ENCODE measurements at regions not wholly inside any gene's neighbourhood (a gene's known extent, or its start where the extent isn't known, plus 50 kb on each side); places are given as distances from the start of the nearest gene placed in this dataset.

DNA sequence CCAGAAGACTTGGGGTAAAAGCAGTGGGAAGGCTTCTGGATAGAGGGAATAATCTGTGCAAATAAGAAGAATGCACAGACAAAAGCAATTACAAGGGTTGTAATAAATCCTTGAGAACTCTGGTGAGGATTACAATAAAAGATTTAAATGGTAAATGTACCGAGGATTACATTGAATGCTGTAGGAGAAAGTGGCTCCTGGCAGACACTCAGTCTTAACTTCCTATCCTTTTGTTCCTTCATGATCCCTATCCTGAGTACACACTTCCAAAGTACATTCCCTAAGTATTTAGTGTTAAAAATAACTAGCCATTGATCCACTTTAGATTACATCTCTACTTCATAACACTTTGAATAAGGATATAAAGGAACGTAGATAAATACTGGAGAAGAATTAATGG is 205.4 kb downstream of the SPATA18 start:
- no peak overlapping the region for H3K27ac ChIP-seq
- TF ChIP-seq, protein P1, sequence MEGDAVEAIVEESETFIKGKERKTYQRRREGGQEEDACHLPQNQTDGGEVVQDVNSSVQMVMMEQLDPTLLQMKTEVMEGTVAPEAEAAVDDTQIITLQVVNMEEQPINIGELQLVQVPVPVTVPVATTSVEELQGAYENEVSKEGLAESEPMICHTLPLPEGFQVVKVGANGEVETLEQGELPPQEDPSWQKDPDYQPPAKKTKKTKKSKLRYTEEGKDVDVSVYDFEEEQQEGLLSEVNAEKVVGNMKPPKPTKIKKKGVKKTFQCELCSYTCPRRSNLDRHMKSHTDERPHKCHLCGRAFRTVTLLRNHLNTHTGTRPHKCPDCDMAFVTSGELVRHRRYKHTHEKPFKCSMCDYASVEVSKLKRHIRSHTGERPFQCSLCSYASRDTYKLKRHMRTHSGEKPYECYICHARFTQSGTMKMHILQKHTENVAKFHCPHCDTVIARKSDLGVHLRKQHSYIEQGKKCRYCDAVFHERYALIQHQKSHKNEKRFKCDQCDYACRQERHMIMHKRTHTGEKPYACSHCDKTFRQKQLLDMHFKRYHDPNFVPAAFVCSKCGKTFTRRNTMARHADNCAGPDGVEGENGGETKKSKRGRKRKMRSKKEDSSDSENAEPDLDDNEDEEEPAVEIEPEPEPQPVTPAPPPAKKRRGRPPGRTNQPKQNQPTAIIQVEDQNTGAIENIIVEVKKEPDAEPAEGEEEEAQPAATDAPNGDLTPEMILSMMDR (IDR thresholded peaks at IDR 0.05): no peak
- TF ChIP-seq ZFX (IDR thresholded peaks at IDR 0.05; ENCODE audit: borderline replicate concordance): no peak

DNA sequence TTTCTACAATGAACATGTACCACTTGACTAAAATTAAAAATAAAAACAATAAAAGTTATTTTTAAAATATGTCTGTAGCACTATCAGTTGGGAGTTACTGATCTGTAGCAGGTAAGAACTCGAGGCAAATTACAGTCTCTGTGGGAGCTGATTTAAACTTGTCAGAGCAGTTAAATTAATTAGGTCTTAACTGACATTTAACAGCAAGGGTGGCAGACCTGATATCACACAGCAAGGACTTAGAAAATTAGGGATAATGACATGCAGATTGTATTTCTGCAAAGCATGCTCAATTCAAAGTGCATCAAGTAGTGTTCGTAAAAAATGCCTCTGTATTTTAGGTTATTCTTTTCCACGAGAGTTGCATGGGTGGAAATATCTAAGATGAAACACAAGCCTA is 208.9 kb downstream of the SPATA18 start:
- TF ChIP-seq ZFX (IDR thresholded peaks at IDR 0.05; ENCODE audit: borderline replicate concordance): no peak
- TF ChIP-seq, protein P1 (IDR thresholded peaks at IDR 0.05): no peak
- H3K27ac ChIP-seq: no peak overlapping the region

DNA sequence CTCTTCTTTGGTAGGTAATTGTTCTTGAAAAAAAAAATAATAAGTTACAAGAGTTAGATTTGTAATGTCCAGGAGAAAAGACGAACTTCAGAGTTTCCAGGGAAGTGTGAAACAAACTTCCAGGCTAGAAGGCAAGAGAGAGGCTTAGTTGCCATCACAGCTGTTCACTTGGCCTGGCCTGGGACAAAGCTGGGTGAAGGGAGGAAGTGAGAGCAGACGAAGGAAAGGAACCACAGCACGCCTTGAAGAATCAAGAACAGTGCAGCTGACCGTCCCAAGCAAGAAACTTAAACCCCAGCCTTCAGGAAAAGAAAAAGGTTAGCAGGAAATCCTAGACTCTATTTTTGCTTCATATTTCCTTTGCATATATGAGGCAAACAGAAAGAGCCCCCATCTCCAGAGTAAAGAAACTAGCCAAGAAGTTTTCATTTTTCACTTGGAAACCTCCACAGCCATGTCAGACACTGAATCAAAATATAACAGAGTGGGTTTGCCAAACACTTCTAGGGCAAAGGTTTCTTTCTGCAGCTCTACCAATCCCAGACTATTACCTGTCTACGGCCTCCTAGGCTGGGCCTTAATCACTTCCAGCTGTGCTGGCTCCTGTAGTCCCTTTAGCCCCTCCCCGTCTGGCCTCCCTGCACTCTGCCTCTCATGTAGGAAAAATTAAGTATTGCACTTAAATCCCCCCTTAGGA is 209.6 kb downstream of the SPATA18 start:
- TF ChIP-seq, protein P1 (IDR thresholded peaks at IDR 0.05): no peak
- TF ChIP-seq ZFX (IDR thresholded peaks at IDR 0.05; ENCODE audit: borderline replicate concordance): no peak
- H3K27ac ChIP-seq: no peak overlapping the region

DNA sequence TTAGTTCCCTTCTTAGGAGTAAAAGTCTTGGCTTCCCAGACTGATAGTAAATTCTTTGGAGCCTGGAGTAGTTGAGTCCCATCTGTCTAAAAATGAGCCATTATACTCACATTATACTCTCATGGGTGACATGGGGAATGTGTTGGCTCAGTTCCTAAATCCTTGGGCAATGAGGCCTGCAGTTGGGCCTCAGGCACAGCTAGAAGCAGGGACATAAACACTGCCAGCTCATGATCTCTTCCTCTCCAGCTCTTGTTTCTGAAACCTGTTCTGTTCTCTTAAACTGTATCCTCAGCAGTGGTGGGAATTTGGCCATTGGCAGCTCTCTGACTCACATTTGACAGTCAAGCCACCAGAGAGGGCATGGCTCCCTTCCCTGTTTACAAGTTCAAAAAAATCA is 212.5 kb downstream of the SPATA18 start:
- H3K27ac ChIP-seq: no peak overlapping the region
- no peak for TF ChIP-seq ZFX (IDR thresholded peaks at IDR 0.05; ENCODE audit: borderline replicate concordance)
- TF ChIP-seq, protein P1 (IDR thresholded peaks at IDR 0.05): no peak

DNA sequence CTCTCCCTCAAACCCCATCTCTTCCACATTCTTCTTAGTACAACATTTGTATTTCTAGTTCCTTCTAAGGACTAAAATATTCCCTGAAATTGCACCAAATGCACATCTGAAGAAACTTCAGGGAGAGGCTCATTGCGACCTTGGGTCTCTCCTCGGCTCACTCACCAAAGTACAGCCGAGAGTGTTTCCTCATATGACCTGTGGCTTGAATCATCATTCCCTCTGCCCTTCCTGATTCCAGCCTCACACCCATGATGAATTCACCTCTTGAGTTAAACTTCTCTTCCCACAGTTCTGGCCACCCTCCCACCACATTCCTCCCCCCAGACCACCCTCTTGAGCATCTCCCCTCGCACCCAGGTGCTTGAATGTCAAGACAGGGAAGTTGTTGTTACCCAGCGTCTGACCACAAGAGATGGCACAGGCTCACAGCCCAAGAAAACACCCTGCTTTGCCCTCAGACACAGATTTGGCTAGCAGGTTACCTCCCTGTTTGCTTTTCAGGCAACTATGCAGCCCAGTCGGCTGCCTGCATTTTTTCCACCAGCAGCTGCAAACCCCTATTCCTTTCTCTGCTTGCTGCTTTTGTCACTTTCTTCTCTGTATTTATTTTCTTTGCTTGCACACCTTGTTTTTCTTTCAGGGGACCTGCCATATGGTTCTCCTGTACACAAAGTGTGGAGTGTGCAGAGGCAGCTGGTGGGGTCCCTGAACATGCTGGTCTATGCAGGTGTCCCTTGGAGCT is 214.8 kb downstream of the SPATA18 start:
- no peak for TF ChIP-seq ZFX (IDR thresholded peaks at IDR 0.05; ENCODE audit: borderline replicate concordance)
- TF ChIP-seq, protein P1 (IDR thresholded peaks at IDR 0.05): no peak
- H3K27ac ChIP-seq: no peak overlapping the region

DNA sequence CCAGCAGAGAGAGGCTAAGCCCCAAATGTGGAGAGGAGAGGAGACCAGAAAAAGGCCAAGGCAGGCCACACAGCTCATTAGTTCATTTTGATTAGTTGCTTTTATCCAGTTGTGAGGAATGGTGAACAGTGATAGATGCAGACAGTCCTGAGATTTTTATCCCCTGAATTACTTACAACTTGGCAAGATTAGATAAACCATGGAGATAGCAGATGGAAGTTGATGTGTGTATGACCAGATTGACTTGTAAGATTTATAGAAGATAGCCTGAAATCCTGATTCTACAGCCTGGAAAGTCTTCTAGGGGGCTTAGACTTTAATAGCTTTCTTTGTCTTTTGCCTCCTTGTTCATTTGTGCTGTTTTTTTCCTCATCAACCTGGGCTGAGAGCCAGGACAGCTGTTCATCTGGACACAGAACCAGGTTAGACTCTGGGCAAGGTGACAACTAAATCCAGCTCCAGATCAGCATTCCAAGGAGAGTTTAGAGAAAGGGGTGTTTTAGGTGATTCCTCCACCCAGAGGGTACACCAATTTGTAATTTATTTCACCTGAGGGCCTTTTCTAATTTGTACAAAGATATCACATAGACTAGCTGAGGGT is 215.5 kb downstream of the SPATA18 start:
- TF ChIP-seq ZFX (IDR thresholded peaks at IDR 0.05; ENCODE audit: borderline replicate concordance): no peak
- TF ChIP-seq, protein P1 (IDR thresholded peaks at IDR 0.05): no peak
- H3K27ac ChIP-seq: no peak overlapping the region

DNA sequence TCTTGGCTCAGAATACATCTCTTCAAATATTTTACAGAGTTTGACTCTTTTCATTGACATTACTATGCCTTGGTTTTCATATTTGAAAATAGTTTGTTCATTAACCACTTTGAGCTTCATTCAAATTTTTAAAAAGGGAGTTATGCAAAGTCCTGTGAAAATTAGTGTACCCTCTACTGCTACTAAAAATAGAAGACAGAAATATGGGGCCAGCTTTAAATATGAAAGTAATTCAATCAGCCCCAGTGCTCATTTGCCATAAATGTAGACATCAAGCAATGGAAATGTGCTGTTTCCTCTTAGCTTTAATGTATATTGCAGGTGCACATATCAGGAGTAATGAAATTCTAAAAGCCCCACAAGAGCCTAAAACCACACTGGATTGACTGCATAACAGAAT is 218.7 kb downstream of the SPATA18 start:
- TF ChIP-seq ZFX (IDR thresholded peaks at IDR 0.05; ENCODE audit: borderline replicate concordance): no peak
- TF ChIP-seq, protein P1 (IDR thresholded peaks at IDR 0.05): no peak
- H3K27ac ChIP-seq: no peak overlapping the region
